Omental fat pad (tissue), 3 donors: ENCODE measurements at regions not wholly inside any gene's neighbourhood (a gene's known extent, or its start where the extent isn't known, plus 50 kb on each side); places are given as distances from the start of the nearest gene placed in this dataset.

Experiments
- ATAC-seq: fragments of 150-250 bp; one replicate; pipeline ENCODE4 v1.9.1; 2016; ENCODE audit warnings: mild to moderate bottlenecking, moderate library complexity; ENCODE audit not compliant: low FRiP score
- DNase-seq: peaks from one replicate; pipeline ENCODE4 v3.0.0-alpha.2; 2019; ENCODE audit warnings: low spot score
- TF ChIP-seq, protein P1 (sequence below), 3 donors: fragments of 450-650 bp; IDR thresholded peaks; one replicate each; pipeline ENCODE4 v1.5.1; 2016 to 2017; ENCODE audit warnings: antibody characterized with exemption in 3 of 3, mild to moderate bottlenecking in 3 of 3, moderate library complexity in 2 of 3

DNA sequence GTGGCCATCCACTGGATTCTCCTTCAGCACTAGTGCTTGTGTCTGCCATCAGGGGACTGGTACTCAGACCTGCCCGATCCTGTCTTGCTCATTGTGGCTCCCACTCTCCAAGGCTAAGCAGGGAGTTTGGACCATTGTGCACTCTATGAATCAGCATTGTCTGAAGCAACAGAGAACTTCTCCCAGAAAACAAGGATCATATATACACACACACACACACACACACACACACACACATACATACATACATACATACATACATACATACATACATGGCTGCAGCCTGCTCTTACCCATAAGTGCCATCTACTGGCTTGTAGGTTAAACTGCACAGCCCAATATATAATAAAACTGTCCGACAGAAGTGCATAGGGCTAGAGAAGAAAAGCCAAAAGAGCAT is 345.3 kb upstream of the LCORL start:
- no peak for DNase-seq
- TF ChIP-seq, protein P1, sequence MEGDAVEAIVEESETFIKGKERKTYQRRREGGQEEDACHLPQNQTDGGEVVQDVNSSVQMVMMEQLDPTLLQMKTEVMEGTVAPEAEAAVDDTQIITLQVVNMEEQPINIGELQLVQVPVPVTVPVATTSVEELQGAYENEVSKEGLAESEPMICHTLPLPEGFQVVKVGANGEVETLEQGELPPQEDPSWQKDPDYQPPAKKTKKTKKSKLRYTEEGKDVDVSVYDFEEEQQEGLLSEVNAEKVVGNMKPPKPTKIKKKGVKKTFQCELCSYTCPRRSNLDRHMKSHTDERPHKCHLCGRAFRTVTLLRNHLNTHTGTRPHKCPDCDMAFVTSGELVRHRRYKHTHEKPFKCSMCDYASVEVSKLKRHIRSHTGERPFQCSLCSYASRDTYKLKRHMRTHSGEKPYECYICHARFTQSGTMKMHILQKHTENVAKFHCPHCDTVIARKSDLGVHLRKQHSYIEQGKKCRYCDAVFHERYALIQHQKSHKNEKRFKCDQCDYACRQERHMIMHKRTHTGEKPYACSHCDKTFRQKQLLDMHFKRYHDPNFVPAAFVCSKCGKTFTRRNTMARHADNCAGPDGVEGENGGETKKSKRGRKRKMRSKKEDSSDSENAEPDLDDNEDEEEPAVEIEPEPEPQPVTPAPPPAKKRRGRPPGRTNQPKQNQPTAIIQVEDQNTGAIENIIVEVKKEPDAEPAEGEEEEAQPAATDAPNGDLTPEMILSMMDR (IDR thresholded peaks at IDR 0.05): no peak
- no peak for ATAC-seq

DNA sequence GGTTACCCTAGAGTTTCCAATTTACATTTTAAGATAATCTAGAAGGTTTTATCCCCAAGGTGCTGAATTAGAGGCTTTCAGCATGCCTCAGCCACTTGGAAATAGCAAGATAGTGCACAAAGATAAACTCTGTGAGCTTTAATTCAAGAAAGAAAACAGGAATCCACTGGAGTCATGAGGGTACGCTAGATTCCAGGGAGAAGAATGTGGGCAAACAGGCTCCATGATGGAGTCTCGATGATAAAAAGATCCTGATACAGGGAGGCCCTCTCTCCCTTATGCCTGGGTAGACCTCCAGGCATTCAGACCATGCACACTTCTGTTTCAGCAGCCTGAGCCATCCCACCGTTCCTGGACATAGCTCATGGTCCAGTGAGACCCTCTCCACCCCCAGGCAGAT is 344.6 kb upstream of the LCORL start:
- DNase-seq (no peak), ATAC-seq (no peak)
- TF ChIP-seq, protein P1 (IDR thresholded peaks at IDR 0.05): no peak

DNA sequence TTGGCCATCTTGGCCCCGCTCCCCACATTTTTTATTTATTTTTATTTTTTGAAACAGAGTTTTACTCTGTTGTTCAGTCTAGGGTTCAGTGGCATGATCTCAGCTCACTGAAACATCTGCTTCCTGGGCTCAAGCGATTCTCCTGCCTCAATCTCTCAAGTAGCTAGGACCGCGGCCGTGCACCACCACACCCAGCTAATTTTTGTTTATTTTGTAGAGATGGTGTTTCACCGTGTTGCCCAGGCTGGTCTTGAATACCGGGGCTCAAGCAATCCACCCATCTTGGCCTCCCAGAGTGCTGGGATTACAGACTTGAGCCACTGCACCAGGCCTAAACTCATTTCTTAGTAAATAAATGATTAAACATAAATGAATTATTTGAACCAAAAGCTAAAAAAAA is 322.0 kb upstream of the LCORL start:
- TF ChIP-seq, protein P1 (IDR thresholded peaks at IDR 0.05): no peak
- DNase-seq (no peak), ATAC-seq (no peak)

DNA sequence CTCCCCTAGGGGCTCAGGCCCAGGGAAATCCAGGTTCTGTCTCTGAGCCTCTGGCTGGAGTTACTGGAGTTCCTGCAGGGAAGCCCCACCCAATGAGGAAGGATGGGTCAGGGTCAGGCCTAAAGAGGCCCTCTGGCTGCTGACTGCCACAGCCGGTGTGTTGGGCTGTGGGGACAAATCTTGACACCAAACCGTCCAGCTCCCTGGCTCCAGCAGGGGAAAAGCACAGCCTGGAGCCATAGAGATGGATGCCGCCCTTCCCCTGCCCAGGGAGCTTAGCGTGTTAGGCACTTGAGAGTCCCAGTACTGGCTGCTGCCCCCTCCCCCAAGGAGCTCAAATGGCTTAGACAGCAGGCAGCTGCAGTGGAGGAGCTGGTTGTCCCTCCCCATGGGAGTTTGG is 321.3 kb upstream of the LCORL start:
- no peak for ATAC-seq
- no peak for DNase-seq
- TF ChIP-seq, protein P1 (IDR thresholded peaks at IDR 0.05): no peak

DNA sequence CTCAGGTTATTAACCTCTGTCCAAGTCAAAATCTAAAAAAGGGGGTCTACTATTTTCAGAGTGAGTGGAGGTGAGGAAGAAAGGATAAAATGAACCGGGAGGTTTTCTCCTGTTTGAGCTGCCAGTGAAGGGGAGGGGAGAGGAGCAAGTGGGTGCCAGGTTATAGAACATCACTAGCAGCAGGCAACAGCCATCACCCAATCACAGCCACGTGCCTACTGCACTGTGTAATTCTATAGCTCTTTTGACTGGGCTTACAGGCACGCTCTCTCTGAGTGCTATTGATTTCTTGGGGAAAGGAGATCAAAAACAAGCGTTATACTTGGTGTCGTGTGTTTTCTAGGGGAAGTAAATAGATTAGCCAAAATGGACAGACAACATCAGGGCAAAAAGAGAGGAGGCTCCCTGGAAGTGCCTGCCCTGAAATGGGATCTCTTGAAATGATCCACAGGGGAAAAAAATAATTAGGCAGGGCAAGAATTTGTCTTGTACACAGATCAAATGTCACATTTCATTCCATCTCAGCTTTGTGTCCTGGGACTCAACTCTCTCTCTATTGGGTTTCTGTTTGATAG is 300.5 kb upstream of the LCORL start:
- DNase-seq (no peak), ATAC-seq (no peak)

DNA sequence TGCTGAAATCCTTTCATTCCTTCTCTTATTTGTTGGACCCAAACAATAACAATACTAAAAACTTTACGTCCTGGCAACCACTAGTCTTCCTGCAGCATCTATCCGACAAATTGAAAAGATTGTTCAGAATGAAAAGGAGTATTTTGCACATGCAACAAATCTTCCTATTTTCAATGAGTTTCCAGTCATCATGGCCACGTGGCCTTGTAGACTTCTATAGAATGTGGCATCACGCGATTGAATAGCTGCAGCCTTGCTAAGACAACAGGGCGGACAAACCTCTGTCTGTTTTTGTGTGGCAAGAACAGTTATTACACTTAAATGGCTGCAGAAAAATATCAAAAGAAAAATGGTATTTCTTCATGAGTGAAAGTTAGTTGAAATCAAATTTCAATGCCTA is 297.9 kb upstream of the LCORL start:
- ATAC-seq: no peak
- DNase-seq: no peak
- TF ChIP-seq, protein P1 (IDR thresholded peaks at IDR 0.05): no peak

More for the DNA sequence above, 300.5 kb upstream of the LCORL start:
- TF ChIP-seq, protein P1 (IDR thresholded peaks at IDR 0.05): no peak

DNA sequence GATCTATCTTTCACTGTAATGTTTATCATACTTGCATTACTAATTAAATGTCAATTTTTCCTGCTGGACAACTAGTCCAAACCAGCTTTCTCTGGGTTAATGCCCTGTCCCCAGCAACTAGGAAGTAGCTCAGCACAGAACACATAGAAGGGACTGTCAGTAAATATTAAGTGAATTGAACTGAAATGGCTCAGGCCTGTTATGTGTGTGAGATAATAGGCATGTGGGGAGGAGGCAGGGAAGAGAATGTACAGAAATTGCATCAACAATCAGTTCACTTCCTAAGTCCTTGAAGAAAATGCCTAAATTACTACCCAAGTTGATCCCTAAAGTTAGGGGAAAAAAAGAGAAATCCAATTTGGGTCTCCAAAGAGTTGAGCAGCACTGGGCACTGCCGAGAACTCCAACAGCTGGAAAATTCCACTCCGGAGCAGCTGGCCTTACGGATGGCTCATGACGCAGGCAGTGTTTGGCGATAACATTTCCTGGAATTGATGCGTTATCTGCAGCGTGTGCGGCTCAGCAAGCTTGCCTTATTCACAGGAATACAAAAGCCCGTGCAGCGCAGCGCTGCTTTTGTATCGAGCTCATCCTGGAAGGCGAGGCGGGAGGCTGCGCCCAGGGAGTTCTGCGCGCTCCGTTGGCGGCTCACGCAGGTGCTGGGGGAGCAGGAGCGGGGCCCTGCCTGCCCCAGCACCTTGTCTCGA is 297.3 kb upstream of the LCORL start:
- ATAC-seq: no peak

More for the DNA sequence above, 297.3 kb upstream of the LCORL start:
- no peak for DNase-seq
- TF ChIP-seq, protein P1 (IDR thresholded peaks at IDR 0.05): no peak
